ENCODE measurements at regions not wholly inside any gene's neighbourhood (a gene's known extent, or its start where the extent isn't known, plus 50 kb on each side); places are given as distances from the start of the nearest gene placed in this dataset.

DNA sequence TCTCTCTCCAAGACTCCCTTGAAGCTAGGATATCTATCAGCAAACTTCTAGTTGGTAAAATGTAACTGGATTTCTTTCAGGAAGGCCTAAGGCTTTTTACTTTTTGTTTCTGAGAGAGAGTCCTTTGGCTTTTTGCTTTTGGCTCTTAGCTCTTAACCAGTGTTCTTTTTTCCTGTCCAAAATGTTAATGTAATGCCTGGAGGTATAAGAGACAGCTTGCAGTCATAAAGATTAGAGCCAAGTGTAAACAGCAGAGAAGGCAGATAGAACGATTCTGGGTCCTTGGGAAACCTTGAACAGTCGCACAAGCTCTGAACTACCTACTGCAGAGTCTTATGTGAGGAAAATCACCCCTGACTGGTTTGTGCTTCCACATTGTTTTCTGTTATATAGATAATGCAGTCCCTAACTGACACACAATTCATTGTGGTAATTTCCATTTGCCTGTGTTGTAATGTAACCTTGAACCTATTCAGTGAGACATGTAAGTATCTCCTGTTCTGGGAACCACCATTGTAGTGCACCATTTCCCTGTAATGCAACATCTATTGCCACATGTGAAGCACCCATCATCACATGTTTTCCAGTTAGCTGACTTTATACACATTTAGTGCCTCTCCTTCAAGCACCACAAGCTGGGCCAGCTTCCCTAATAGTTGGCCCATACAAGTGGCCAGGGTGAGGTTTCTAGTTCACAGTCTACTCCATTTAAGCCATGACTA is 1311.9 kb downstream of the ROBO1 start:
- TF ChIP-seq POLR2A (IDR thresholded peaks at IDR 0.05): no peak
- TF ChIP-seq, protein P1, sequence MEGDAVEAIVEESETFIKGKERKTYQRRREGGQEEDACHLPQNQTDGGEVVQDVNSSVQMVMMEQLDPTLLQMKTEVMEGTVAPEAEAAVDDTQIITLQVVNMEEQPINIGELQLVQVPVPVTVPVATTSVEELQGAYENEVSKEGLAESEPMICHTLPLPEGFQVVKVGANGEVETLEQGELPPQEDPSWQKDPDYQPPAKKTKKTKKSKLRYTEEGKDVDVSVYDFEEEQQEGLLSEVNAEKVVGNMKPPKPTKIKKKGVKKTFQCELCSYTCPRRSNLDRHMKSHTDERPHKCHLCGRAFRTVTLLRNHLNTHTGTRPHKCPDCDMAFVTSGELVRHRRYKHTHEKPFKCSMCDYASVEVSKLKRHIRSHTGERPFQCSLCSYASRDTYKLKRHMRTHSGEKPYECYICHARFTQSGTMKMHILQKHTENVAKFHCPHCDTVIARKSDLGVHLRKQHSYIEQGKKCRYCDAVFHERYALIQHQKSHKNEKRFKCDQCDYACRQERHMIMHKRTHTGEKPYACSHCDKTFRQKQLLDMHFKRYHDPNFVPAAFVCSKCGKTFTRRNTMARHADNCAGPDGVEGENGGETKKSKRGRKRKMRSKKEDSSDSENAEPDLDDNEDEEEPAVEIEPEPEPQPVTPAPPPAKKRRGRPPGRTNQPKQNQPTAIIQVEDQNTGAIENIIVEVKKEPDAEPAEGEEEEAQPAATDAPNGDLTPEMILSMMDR (IDR thresholded peaks at IDR 0.05): no peak

All from vagina (tissue), 2 donors.